Osteocyte (in vitro differentiated cells): ENCODE measurements at regions not wholly inside any gene's neighbourhood (a gene's known extent, or its start where the extent isn't known, plus 50 kb on each side); places are given as distances from the start of the nearest gene placed in this dataset.
A peak's percentile ranks its signal among the peaks of the same experiment; 100 is the strongest.

Source experiments
- DNase-seq: peaks from one replicate; pipeline ENCODE4 v3.0.0; 2021; ENCODE audit warnings: mixed read lengths; ENCODE audit not compliant: unreplicated experiment; ENCODE audit errors: extremely low spot score
- H3K27ac Mint-ChIP-seq: one replicate; pipeline ENCODE4 v1.8.0; 2021; ENCODE audit warnings: mild to moderate bottlenecking, mixed read lengths; ENCODE audit not compliant: unreplicated experiment
- H3K27me3 Mint-ChIP-seq: one replicate; pipeline ENCODE4 v1.8.0; 2021; ENCODE audit warnings: mixed read lengths; ENCODE audit not compliant: unreplicated experiment
- H3K36me3 Mint-ChIP-seq: one replicate; pipeline ENCODE4 v1.8.0; 2021; ENCODE audit warnings: mixed read lengths; ENCODE audit not compliant: unreplicated experiment
- H3K4me1 Mint-ChIP-seq: one replicate; pipeline ENCODE4 v1.8.0; 2021; ENCODE audit warnings: mixed read lengths; ENCODE audit not compliant: unreplicated experiment
- H3K4me3 Mint-ChIP-seq: one replicate; pipeline ENCODE4 v1.8.0; 2021; ENCODE audit warnings: mild to moderate bottlenecking, moderate library complexity, mixed read lengths; ENCODE audit not compliant: unreplicated experiment
- H3K9me3 Mint-ChIP-seq: one replicate; pipeline ENCODE4 v1.8.0; 2021; ENCODE audit warnings: mixed read lengths; ENCODE audit not compliant: unreplicated experiment
- TF ChIP-seq, protein P1 (sequence below): fragments of 200-600 bp; sonication (generic); IDR thresholded peaks from 2 replicates; pipeline ENCODE4 v1.5.0; 2021; ENCODE audit warnings: antibody characterized with exemption, mild to moderate bottlenecking, moderate library complexity

DNA sequence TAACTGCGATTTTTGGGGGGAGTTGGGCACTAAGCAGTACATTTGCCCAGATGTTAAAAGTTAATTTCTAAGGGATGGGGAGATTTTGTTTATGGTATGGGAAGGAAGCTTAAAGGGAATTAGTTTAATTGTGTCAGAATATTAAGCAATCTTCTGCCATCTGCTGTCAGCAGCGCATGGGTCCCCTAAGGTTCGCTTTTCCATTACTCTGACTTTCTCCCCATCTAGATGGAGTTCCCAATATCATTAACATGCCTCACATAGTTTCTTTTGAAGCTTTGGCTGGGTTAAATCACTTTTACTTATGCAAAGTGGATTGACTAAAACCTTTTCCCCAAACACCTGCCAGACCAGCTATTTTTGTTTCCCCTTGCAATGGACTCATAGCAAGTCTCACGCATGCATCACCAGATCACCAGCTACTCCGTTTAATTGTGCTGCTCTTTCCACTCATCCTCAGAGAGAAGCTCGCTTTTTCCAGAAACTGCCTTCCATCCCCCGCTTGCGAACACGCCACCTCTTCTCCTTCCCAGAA is 172.7 kb downstream of the FAT3 start:
- no peaks in the 10 kb centered on the region for H3K36me3 Mint-ChIP-seq
- peaks cover 5% of the 10 kb centered on the region for H3K4me1 Mint-ChIP-seq
- H3K9me3 Mint-ChIP-seq = no peaks in the 10 kb centered on the region
- no peak overlapping the region for H3K27ac Mint-ChIP-seq
- TF ChIP-seq, protein P1, sequence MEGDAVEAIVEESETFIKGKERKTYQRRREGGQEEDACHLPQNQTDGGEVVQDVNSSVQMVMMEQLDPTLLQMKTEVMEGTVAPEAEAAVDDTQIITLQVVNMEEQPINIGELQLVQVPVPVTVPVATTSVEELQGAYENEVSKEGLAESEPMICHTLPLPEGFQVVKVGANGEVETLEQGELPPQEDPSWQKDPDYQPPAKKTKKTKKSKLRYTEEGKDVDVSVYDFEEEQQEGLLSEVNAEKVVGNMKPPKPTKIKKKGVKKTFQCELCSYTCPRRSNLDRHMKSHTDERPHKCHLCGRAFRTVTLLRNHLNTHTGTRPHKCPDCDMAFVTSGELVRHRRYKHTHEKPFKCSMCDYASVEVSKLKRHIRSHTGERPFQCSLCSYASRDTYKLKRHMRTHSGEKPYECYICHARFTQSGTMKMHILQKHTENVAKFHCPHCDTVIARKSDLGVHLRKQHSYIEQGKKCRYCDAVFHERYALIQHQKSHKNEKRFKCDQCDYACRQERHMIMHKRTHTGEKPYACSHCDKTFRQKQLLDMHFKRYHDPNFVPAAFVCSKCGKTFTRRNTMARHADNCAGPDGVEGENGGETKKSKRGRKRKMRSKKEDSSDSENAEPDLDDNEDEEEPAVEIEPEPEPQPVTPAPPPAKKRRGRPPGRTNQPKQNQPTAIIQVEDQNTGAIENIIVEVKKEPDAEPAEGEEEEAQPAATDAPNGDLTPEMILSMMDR = no peak
- no peak overlapping the region for H3K4me3 Mint-ChIP-seq
- DNase-seq = no peak
- H3K27me3 Mint-ChIP-seq = no peaks in the 10 kb centered on the region

GRCh38 chr11:92399705-92400104 is 175.1 kb downstream of the FAT3 start:
- H3K27me3 Mint-ChIP-seq = no peaks in the 10 kb centered on the region
- H3K4me3 Mint-ChIP-seq = no peak overlapping the region
- H3K36me3 Mint-ChIP-seq = no peaks in the 10 kb centered on the region
- TF ChIP-seq, protein P1 = peak; percentile 27
- H3K4me1 Mint-ChIP-seq = peaks cover 5% of the 10 kb centered on the region
- no peak for DNase-seq
- peaks cover 3% of the 10 kb centered on the region for H3K9me3 Mint-ChIP-seq
- no peak overlapping the region for H3K27ac Mint-ChIP-seq

DNA sequence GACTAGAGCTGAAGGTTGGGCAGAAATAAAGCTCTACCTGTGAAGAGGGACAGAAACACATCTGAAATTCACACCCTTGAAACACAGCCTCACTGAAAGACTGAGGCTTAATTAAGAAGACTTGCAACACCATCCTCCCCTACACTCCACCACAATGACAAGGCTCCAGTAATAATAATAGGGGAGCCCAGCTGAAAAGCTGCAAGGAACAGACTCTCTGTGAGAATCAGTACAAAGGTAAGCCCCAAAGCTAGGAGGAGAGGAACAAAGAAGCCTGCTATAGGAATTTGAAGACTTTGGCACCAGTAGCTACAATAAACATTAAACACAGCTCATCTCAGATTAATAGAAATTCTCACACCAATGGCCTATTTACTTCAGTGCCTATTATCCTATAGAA is 176.9 kb downstream of the FAT3 start:
- Mint-ChIP-seq H3K27ac (no peak overlapping the region), H3K4me3 (no peak overlapping the region), H3K36me3 (no peaks in the 10 kb centered on the region), H3K4me1 (peaks cover 16% of the 10 kb centered on the region), H3K9me3 (peaks cover 10% of the 10 kb centered on the region), H3K27me3 (no peaks in the 10 kb centered on the region)
- TF ChIP-seq, protein P1 = no peak
- DNase-seq = no peak

- Mint-ChIP-seq H3K36me3 (no peaks in the 10 kb centered on the region), H3K4me3 (no peak overlapping the region), H3K27ac (no peak overlapping the region), H3K9me3 (peaks cover 10% of the 10 kb centered on the region), H3K4me1 (peaks cover 36% of the 10 kb centered on the region), H3K27me3 (no peaks in the 10 kb centered on the region)
- TF ChIP-seq, protein P1 = no peak
- DNase-seq = no peak
Measured at GRCh38 chr11:92406472-92406871, 181.9 kb downstream of the FAT3 start.

GRCh38 chr11:92409355-92409754 is 184.7 kb downstream of the FAT3 start:
- Mint-ChIP-seq H3K36me3 (no peaks in the 10 kb centered on the region), H3K27ac (no peak overlapping the region), H3K27me3 (no peaks in the 10 kb centered on the region), H3K9me3 (peaks cover 10% of the 10 kb centered on the region), H3K4me1 (peaks cover 36% of the 10 kb centered on the region), H3K4me3 (no peak overlapping the region)
- no peak for DNase-seq
- TF ChIP-seq, protein P1 = no peak
